Ecto neural progenitor cell (in vitro differentiated cells): ENCODE measurements at regions not wholly inside any gene's neighbourhood (a gene's known extent, or its start where the extent isn't known, plus 50 kb on each side); places are given as distances from the start of the nearest gene placed in this dataset.
"Not testable (repeated sequence)": the region's sequence is repeated elsewhere in the genome, so short reads cannot be mapped to it uniquely, and the experiment has no call there.

Source experiments
- DNase-seq: peaks from one replicate; pipeline ENCODE4 v3.0.0-alpha.2; 2018; ENCODE audit warnings: low spot score

DNA sequence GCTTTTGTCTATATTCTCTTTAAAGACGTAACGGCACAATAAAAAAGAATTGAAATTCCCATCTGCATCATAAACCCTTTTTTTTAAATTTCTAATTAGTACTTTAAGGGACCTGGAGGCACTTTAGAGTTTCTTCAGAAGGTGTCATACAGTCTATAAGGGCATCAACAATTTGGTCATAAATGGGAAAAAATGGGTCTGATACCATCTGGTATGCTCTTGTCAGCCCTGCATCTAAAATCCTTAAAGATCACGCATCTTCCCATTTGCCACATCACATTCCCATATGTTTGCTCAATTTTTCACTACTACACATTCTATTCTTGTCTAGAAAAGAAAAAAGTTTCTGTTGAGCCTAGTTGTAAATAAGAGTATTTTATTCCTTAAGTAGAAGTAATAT lies 53.8 kb downstream of the COX7C start:
- DNase-seq = no peak

GRCh38 chr5:86674069-86674468 lies 56.3 kb downstream of the COX7C start:
- DNase-seq = no peak

- DNase-seq = no peak
These were observed 57.6 kb downstream of the COX7C start for GRCh38 chr5:86675311-86675710.

- no peak for DNase-seq
These were observed 61.8 kb downstream of the COX7C start for GRCh38 chr5:86679529-86679928.

- no peak for DNase-seq
These were observed 62.2 kb downstream of the COX7C start for GRCh38 chr5:86679949-86680348.

DNA sequence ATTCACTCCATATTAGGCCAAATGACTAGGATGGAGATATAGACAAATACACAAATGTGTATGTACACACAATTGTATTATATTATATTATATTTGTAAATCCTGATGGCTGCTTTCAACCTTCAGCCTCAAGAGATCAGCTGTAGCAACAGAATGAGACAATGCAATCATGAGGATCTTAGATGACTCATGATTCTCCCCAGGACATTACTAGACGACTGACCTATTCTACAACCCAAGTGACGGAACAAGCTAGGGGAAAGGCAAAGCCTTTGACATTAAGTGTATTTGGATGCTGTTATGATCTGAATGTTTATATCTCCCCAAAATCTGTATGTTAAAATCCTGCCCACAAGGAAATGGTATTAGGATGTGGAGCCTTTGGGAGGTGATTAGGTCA lies 66.5 kb downstream of the COX7C start:
- DNase-seq = no peak

- DNase-seq = no peak
These were observed 68.3 kb downstream of the COX7C start for GRCh38 chr5:86686046-86686445.

DNA sequence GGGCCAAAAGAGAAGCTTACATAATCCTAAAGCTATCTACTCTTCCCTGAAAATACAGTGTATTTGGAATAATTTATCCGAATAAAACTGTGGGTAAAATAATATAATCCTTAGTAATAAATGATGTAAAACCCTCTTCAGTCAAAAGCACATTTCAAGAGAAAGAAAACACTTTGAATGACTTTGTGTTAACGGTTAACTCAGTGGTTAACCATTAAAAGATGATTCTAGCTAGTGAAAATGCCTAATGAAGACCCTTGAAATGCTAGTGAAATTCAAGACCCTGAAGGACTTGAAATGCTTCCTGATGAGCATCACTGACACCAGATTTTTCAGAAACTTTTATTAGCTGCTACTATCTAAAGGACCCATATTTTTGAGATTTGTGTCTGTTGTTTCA lies 70.7 kb downstream of the COX7C start:
- DNase-seq = no peak

DNA sequence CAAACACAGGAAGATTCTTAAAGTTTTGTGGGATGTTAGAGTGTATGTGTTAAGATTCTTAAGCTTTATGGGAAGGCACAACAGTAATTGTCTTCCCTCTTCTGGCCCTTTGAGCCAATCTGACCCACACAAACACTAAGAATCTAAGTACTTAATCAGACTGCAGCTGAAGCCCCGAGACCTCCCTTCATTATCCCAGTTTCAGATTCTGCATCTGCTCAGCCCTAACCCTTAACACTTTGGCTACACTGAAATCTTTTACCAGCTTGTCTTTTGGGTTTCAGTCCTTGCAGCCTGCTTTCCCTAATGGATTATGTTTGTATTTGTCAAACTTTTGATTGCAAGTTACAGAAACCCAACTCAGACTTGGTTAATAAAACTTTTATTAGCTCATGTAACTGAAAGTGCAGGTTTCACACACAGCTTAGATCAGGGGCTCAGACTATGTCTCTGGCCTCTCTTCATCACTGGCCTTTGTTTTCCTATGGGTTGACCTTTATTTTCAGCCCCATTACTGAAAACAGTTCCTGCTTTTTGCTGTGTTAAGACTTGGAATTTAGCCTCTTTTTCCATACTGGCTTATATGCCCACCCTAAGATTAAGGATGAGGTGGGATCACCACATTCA lies 71.5 kb downstream of the COX7C start:
- DNase-seq = no peak

DNA sequence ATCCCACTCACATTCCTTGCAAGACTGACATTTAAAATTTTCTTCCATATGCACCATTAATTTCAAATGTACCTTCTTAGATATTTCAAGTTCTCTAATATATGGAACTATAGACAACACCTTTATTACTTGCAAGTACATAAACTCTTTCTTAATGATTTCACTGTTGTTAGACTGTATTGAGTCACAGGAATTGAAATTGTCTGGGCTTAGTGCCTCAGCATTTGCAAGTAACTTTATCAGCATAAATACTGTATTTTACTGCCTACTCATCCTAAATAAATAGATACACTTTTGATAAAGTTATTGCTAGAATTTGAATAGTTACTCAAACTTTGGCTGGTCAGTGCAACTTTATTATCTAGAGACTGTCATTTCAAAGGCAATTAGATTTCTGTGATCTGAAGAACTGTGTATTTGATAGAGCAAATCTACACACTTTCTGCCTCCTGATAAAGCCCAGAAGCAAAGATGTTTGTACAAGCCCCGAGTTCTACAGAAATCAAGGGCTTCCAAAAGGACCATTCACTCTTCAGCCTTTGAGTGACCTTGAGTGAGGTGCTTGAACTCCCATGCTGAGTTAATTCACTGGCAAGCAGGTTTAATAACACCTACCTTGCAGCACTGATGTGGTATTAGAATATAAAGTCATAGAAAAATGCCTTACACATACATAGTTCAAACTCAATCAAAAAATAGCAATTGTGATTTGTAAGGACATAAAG lies 91.6 kb downstream of the COX7C start:
- no peak for DNase-seq

- DNase-seq = no peak
These were observed 98.4 kb downstream of the COX7C start for GRCh38 chr5:86716121-86716520.

DNA sequence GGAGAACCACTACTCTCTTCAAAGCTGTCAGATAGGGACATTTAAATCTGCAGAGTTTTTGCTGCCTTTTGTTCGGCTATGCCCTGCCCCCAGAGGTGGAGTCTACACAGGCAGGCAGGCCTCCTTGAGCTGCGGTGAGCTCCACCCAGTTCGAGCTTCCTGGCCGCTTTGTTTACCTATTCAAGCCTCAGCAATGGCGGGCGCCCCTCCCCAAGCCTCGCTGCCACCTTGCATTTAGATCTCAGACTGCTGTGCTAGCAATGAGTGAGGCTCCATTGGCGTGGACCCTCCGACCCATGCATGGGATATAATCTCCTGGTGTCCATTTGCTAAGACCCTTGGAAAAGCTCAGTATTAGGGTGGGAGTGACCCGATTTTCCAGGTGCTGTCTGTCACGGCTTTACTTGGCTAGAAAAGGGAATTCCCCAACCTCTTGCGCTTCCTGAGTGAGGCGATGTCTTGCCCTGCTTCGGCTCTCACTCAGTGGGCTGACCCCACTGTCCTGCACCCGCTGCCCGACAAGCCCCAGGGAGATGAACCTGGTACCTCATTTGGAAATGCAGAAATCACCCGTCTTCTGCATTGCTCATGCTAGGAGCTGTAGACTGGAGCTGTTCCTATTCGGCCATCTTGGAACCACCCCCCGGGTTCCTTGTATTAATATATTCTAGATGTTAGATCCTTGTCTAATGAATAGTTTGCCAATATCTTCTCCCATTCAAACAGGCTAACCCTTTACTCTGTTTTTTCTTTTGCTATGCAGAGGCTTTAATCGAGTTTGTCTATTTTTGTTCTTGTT lies 113.8 kb downstream of the COX7C start:
- not testable (repeated sequence) for DNase-seq

GRCh38 chr5:86735370-86735769 lies 117.6 kb downstream of the COX7C start:
- DNase-seq = no peak

DNA sequence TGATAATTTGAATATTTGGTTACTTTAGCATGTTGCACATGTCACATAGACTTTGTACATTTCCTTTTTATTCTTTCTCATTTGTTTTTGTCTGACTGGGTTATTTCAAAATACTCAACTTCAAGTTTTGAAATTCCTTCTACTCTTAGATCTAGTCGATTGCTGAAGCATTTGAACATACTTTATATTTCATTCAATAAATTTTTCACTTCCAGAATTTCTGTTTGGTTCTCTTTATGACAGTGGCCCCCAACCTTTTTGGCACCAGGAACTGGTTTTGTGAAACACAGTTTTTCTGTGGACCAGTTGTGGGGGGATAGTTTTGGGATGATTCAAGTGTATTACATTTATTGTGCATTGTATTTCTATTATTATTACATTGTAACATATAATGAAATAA lies 119.8 kb downstream of the COX7C start:
- DNase-seq = no peak

GRCh38 chr5:86748538-86749105 lies 130.9 kb downstream of the COX7C start:
- no peak for DNase-seq

DNA sequence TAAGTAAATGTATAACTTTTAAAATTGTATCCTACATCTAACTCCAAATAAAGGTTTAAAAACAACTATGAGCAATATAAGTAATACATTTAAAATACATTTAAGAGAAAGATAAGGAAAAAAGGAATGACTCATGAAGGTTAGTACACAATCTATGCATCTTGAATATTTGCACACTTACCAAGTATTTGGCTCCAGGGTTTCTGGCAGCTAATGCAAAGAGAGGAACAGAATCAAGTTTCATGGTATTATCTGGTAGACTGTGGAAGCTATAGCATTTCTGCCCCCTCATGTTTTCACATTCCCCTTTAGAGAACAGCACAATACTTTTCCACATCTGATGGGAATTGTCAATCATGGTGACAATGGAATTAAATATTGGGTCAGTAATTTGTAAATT lies 132.1 kb downstream of the COX7C start:
- no peak for DNase-seq

- no peak for DNase-seq
These were observed 139.1 kb downstream of the COX7C start for GRCh38 chr5:86756839-86757238.

DNA sequence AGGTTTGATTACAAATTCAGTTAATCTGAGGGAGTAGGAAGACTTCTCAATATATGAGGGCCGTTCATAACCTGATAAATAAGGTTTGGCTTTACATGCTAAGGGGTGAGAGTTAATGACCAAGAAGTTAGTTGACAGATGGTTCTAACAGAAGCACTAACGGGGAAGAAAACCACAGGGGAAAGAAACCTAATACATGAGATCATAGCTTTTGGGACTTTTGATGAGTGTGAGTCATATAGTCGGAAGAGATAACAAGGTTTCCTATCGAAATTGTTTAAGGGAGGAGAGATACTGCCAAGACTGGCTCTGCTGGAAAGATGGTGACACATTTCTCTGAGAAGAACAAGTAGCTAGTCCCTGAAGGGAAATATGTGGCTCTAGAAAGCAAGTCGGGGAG lies 140.1 kb downstream of the COX7C start:
- no peak for DNase-seq

DNA sequence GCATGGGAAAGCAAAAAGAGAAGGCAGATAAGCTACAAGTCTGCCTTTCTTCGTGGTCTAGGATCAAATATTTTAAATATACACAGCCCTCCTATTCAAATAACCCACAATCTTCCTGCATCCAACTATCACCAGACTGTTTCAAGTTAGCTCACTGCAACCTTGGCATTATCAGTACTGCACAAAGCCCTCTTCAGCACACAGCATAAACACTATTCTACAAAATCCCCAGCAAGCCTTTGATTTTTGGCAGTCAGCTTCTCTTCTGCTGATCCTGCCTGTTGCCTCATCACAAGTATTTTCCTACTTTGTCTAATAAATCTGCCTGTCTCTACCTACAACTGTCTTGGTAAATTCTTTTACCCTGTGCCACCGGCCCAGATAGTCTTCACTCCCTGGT lies 142.9 kb downstream of the COX7C start:
- no peak for DNase-seq

- no peak for DNase-seq
These were observed 146.2 kb downstream of the COX7C start for GRCh38 chr5:86763929-86764328.

- no peak for DNase-seq
These were observed 148.2 kb downstream of the COX7C start for GRCh38 chr5:86765778-86766502.

DNA sequence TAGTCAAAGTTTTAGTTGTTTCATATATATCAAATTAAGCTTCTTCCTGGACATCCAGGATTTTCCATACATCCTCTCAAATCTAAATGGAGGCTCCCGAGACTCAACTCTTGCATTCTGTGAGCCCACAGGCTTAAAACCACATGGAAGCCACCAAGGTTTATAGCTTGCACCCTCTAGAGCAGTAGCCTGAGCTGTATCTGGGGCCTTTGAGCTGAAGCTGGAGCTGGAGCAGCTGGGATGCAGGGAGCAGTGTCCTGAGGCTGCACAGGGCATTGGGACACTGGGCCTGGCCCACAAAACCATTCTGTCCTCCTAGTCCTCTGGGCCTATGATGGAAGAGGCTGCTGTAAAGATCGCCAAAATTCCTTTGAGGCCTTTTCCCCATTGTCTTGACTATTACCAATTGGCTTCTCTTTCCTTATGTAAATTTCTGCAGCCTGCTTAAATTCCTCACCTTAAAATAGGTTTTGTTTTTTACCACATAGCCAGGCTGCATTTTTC lies 151.0 kb downstream of the COX7C start:
- no peak for DNase-seq
